Fibroblast of lung (primary cell): ENCODE measurements at regions not wholly inside any gene's neighbourhood (a gene's known extent, or its start where the extent isn't known, plus 50 kb on each side); places are given as distances from the start of the nearest gene placed in this dataset.

ENCODE experiments used
- EZH2 ChIP-seq: IDR thresholded peaks from 2 replicates; pipeline ENCODE4 v1.5.1; 2012; ENCODE audit warnings: low read length, control low read depth, mild to moderate bottlenecking; ENCODE audit errors: missing control alignments
- TF ChIP-seq, protein P1 (sequence below), 2 donors: IDR thresholded peaks in 1 of 2; conservative IDR thresholded peaks in 1 of 2; 1 replicate in 1 of 2; 2 replicates in 1 of 2; pipeline ENCODE4 v1.5.1; 2011 to 2012; ENCODE audit warnings: low read length in 2 of 2, control low read depth in 1 of 2, inconsistent platforms in 1 of 2, low read depth in 1 of 2, mild to moderate bottlenecking in 1 of 2

GRCh38 chr16:35144212-35144932, 1685.0 kb downstream of the TP53TG3F start:
- TF ChIP-seq, protein P1, sequence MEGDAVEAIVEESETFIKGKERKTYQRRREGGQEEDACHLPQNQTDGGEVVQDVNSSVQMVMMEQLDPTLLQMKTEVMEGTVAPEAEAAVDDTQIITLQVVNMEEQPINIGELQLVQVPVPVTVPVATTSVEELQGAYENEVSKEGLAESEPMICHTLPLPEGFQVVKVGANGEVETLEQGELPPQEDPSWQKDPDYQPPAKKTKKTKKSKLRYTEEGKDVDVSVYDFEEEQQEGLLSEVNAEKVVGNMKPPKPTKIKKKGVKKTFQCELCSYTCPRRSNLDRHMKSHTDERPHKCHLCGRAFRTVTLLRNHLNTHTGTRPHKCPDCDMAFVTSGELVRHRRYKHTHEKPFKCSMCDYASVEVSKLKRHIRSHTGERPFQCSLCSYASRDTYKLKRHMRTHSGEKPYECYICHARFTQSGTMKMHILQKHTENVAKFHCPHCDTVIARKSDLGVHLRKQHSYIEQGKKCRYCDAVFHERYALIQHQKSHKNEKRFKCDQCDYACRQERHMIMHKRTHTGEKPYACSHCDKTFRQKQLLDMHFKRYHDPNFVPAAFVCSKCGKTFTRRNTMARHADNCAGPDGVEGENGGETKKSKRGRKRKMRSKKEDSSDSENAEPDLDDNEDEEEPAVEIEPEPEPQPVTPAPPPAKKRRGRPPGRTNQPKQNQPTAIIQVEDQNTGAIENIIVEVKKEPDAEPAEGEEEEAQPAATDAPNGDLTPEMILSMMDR (conservative IDR thresholded peaks at IDR 0.05 in 1 of 2, IDR thresholded peaks at IDR 0.05 in 1 of 2; ENCODE audit: low read depth in 1 of 2, low read length in 2 of 2) = no peak
- no peak for TF ChIP-seq EZH2
